Brain microvascular endothelial cell (primary cell): ENCODE measurements at regions not wholly inside any gene's neighbourhood (a gene's known extent, or its start where the extent isn't known, plus 50 kb on each side); places are given as distances from the start of the nearest gene placed in this dataset.

ENCODE experiments used
- DNase-seq: peaks from one replicate; pipeline ENCODE4 v3.0.0-alpha.2; 2020
- H3K27ac ChIP-seq: fragments of 250-450 bp; sonication (Bioruptor Pico); 2 replicates; pipeline ENCODE4 v1.5.1; 2020; ENCODE audit warnings: mild to moderate bottlenecking, moderate library complexity
- H3K27me3 ChIP-seq: fragments of 250-450 bp; sonication (Bioruptor Pico); replicated peaks from 2 replicates; pipeline ENCODE4 v1.5.1; 2020; ENCODE audit warnings: mild to moderate bottlenecking
- H3K36me3 ChIP-seq: fragments of 250-450 bp; sonication (Bioruptor Pico); replicated peaks from 2 replicates; pipeline ENCODE4 v1.5.1; 2020; ENCODE audit warnings: mild to moderate bottlenecking
- H3K4me3 ChIP-seq: 2 replicates; pipeline ENCODE4 v1.5.1; 2011; ENCODE audit warnings: low read depth, mild to moderate bottlenecking, control low read depth, low read length, moderate library complexity
- in situ Hi-C: cut with HindIII; loops from 2 replicates; pipeline ENCODE4 v1.10.0; 2017; ENCODE audit warnings: low sequenced_read_pairs, low pct_ligation_motif_present
- TF ChIP-seq, protein P1 (sequence below): IDR thresholded peaks from 2 replicates; pipeline ENCODE4 v1.5.1; 2011; ENCODE audit warnings: low read depth, mild to moderate bottlenecking, moderate library complexity, low read length, control low read depth, inconsistent platforms; ENCODE audit errors: missing control alignments

- Histone ChIP-seq H3K36me3 (no peaks in the 10 kb centered on the region), H3K27me3 (no peaks in the 10 kb centered on the region), H3K27ac (no peak overlapping the region), H3K4me3 (no peak overlapping the region)
- in situ Hi-C loops: no loop called here
- TF ChIP-seq, protein P1, sequence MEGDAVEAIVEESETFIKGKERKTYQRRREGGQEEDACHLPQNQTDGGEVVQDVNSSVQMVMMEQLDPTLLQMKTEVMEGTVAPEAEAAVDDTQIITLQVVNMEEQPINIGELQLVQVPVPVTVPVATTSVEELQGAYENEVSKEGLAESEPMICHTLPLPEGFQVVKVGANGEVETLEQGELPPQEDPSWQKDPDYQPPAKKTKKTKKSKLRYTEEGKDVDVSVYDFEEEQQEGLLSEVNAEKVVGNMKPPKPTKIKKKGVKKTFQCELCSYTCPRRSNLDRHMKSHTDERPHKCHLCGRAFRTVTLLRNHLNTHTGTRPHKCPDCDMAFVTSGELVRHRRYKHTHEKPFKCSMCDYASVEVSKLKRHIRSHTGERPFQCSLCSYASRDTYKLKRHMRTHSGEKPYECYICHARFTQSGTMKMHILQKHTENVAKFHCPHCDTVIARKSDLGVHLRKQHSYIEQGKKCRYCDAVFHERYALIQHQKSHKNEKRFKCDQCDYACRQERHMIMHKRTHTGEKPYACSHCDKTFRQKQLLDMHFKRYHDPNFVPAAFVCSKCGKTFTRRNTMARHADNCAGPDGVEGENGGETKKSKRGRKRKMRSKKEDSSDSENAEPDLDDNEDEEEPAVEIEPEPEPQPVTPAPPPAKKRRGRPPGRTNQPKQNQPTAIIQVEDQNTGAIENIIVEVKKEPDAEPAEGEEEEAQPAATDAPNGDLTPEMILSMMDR: no peak
- no peak for DNase-seq
Observed at GRCh38 chr22:23403720-23404688, 176.1 kb downstream of the IGLL1 start.

DNA sequence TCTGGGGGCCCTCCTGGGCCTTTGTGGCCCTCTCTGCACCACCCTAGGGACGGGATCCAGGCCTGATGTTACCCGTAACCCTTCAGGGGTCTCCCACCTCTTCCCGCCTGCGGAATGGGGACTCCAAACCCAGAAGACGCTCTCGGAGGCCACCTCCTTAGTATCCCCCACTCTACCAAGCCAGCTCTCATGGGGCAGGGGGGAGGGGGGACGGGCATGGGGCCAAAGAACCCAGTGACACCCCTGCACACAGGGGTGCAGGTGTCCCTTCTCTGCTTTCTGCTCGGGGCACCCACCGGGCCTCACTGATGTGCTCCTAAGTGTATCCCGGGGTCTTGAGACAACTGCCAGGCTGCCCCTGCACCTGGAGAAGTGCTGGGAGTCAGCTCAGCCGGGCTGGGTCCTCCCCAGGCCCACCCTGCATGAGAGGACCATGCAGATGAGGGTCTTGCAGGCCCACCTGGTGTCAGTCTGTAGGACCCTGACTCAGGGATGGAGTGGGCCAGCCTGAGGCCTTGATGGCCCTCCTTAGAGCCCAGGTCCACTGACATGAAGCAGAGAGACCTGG is 176.9 kb downstream of the IGLL1 start:
- TF ChIP-seq, protein P1: no peak
- no peaks in the 10 kb centered on the region for H3K27me3 ChIP-seq
- in situ Hi-C loops: no loop called here
- no peaks in the 10 kb centered on the region for H3K36me3 ChIP-seq
- no peak overlapping the region for H3K27ac ChIP-seq
- DNase-seq: no peak
- H3K4me3 ChIP-seq: no peak overlapping the region

GRCh38 chr22:23402275-23403151 is 177.6 kb downstream of the IGLL1 start:
- peak; percentile 28 for DNase-seq
- TF ChIP-seq, protein P1: peak; percentile 55
- Histone ChIP-seq H3K27ac (no peak overlapping the region), H3K4me3 (no peak overlapping the region), H3K27me3 (no peaks in the 10 kb centered on the region), H3K36me3 (no peaks in the 10 kb centered on the region)
- in situ Hi-C loops: no loop called here

DNA sequence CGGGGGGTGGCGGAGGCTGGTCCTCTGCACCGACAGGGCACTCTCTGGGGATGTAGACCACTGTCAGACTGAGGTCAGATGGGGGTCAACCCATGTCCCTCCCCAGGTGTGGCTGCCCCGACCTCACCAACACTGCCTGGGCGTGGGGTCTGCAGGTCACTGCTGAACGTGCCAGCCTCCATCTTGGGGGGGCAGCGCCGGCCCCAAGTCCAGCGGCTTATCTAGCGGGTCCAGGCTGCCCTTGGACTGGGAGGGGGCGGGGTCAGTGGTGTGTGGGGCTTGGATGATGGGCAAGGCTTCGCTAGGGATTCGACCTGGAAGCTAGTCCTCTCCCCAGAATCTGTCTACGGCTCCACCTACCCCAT is 178.2 kb downstream of the IGLL1 start:
- TF ChIP-seq, protein P1: no peak
- no peak overlapping the region for H3K4me3 ChIP-seq
- no peaks in the 10 kb centered on the region for H3K36me3 ChIP-seq
- no peak overlapping the region for H3K27ac ChIP-seq
- no peak for DNase-seq
- in situ Hi-C loops: no loop called here
- H3K27me3 ChIP-seq: no peaks in the 10 kb centered on the region

- Histone ChIP-seq H3K27ac (no peak overlapping the region), H3K4me3 (no peak overlapping the region), H3K27me3 (no peaks in the 10 kb centered on the region), H3K36me3 (no peaks in the 10 kb centered on the region)
- TF ChIP-seq, protein P1: no peak
- in situ Hi-C loops: no loop called here
- peak; percentile 68 for DNase-seq
Observed at GRCh38 chr22:23401111-23401909, 178.8 kb downstream of the IGLL1 start.
